OCI-LY7 (cell line): ENCODE measurements at regions not wholly inside any gene's neighbourhood (a gene's known extent, or its start where the extent isn't known, plus 50 kb on each side); places are given as distances from the start of the nearest gene placed in this dataset.

Experiments used
- BruUV-seq: library from RNA; stranded (reverse); fragments of 400-500 nt; replicated peaks from 2 replicates; lab custom pipeline; 2021; lab: Mats Ljungman, UMichigan
- CTCF ChIA-PET: fragments of 300-600 bp; sonication (Branson Sonifier 250); formaldehyde crosslinking; loops from one replicate; lab custom pipeline; 2022; ENCODE audit warnings: antibody characterized with exemption; ENCODE audit not compliant: unreplicated experiment; lab: Charles Lee
- POLR2A ChIA-PET: fragments of 300-600 bp; sonication (Branson Sonifier 250); formaldehyde crosslinking; loops from one replicate; lab custom pipeline; 2022; ENCODE audit warnings: antibody characterized with exemption; lab: Charles Lee
- DNase-seq: peaks from one replicate; pipeline ENCODE4 v3.0.0-alpha.2; 2015; ENCODE audit warnings: low spot score
- H2AFZ ChIP-seq: fragments of 200-600 bp; sonication (generic), shearing (Covaris generic); 2 replicates; pipeline ENCODE4 v1.6.1; 2014; ENCODE audit warnings: mild to moderate bottlenecking, antibody characterized with exemption, low read length, moderate library complexity
- H3K27ac ChIP-seq: fragments of 200-600 bp; sonication (generic); 2 replicates; pipeline ENCODE4 v1.5.1; 2014; ENCODE audit warnings: mixed run types, low read depth, mild to moderate bottlenecking, moderate library complexity, low read length, inconsistent platforms; ENCODE audit not compliant: poor library complexity, severe bottlenecking
- H3K36me3 ChIP-seq: fragments of 200-600 bp; sonication (generic); 2 replicates; pipeline ENCODE4 v1.6.1; 2014; ENCODE audit warnings: mild to moderate bottlenecking, antibody characterized with exemption, low read length, moderate library complexity, mixed read lengths; ENCODE audit not compliant: insufficient read depth
- H3K4me1 ChIP-seq: fragments of 200-600 bp; sonication (generic); 2 replicates; pipeline ENCODE4 v1.5.1; 2014; ENCODE audit warnings: mild to moderate bottlenecking, low read length; ENCODE audit not compliant: insufficient read depth, poor library complexity, severe bottlenecking
- H3K4me2 ChIP-seq: fragments of 200-600 bp; sonication (generic); 2 replicates; pipeline ENCODE4 v1.6.1; 2014; ENCODE audit warnings: mild to moderate bottlenecking, low read length
- H3K4me3 ChIP-seq: fragments of 200-600 bp; sonication (generic); 2 replicates; pipeline ENCODE4 v1.5.1; 2014; ENCODE audit warnings: mild to moderate bottlenecking, low read depth, low read length; ENCODE audit not compliant: poor library complexity, severe bottlenecking
- H3K79me2 ChIP-seq: fragments of 200-600 bp; sonication (generic); 2 replicates; pipeline ENCODE4 v1.6.1; 2016; ENCODE audit warnings: low read depth, mild to moderate bottlenecking, low read length, moderate library complexity, mixed read lengths; ENCODE audit not compliant: insufficient read depth
- H3K9me2 ChIP-seq: fragments of 200-600 bp; sonication (generic); 2 replicates; pipeline ENCODE4 v1.6.1; 2016; ENCODE audit warnings: mild to moderate bottlenecking, low read length, mixed read lengths; ENCODE audit not compliant: insufficient read depth
- H3K9me3 ChIP-seq: fragments of 200-600 bp; sonication (generic); 2 replicates; pipeline ENCODE4 v1.6.1; 2014; ENCODE audit warnings: mild to moderate bottlenecking, mixed run types, low read length, mixed read lengths
- H4K20me1 ChIP-seq: fragments of 200-600 bp; sonication (generic); 2 replicates; pipeline ENCODE4 v1.6.1; 2014; ENCODE audit warnings: mild to moderate bottlenecking, antibody characterized with exemption, low read length, moderate library complexity, mixed read lengths; ENCODE audit not compliant: insufficient read depth
- EZH2phosphoT487 ChIP-seq: fragments of 200-600 bp; sonication (generic); IDR thresholded peaks from 2 replicates; pipeline ENCODE4 v1.6.1; 2018; ENCODE audit warnings: low read depth, borderline replicate concordance, mild to moderate bottlenecking, mixed run types, antibody characterized with exemption, low read length, moderate library complexity, mixed read lengths
- intact Hi-C: fragments of 100-400 bp; cut with micrococcal nuclease; formaldehyde crosslinking; loops from one replicate; pipeline ENCODE4 v1.10.0; 2022; ENCODE audit not compliant: unreplicated experiment
- TF ChIP-seq, protein P1 (sequence below): fragments of 200-600 bp; sonication (generic); conservative IDR thresholded peaks from 2 replicates; pipeline ENCODE4 v1.5.1; 2014; ENCODE audit warnings: mild to moderate bottlenecking, antibody characterized with exemption, low read length, moderate library complexity, mixed read lengths

DNA sequence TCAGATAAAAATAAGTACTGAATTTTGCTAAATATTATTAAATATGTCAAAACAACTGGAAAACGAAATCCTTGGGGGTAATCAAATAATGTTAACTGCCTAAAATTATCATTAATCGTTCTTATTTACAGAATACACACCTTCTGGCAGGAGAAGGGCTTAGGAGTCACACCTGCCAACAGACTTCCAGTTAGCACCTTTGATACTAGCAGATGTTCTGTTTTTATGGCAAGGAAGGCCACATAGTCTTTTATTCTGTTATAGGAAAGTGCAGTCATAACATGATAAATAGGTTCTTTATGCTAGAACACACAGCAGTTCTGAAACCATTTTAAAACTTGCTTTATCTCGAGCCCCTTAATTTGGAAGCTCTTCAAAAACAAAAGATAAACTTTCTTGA lies 464.1 kb downstream of the UTRN start:
- Histone ChIP-seq H3K9me2 (no peaks in the 10 kb centered on the region), H3K79me2 (no peaks in the 10 kb centered on the region), H3K9me3 (no peaks in the 10 kb centered on the region), H3K27ac (no peak overlapping the region), H2AFZ (no peak overlapping the region), H3K4me3 (no peak overlapping the region), H3K4me2 (no peak overlapping the region), H3K4me1 (peaks cover 9% of the 10 kb centered on the region), H3K36me3 (no peaks in the 10 kb centered on the region), H4K20me1 (no peaks in the 10 kb centered on the region)
- intact Hi-C loops: no loop called here
- DNase-seq: no peak
- TF ChIP-seq, protein P1, sequence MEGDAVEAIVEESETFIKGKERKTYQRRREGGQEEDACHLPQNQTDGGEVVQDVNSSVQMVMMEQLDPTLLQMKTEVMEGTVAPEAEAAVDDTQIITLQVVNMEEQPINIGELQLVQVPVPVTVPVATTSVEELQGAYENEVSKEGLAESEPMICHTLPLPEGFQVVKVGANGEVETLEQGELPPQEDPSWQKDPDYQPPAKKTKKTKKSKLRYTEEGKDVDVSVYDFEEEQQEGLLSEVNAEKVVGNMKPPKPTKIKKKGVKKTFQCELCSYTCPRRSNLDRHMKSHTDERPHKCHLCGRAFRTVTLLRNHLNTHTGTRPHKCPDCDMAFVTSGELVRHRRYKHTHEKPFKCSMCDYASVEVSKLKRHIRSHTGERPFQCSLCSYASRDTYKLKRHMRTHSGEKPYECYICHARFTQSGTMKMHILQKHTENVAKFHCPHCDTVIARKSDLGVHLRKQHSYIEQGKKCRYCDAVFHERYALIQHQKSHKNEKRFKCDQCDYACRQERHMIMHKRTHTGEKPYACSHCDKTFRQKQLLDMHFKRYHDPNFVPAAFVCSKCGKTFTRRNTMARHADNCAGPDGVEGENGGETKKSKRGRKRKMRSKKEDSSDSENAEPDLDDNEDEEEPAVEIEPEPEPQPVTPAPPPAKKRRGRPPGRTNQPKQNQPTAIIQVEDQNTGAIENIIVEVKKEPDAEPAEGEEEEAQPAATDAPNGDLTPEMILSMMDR: no peak
- TF ChIP-seq EZH2phosphoT487: no peak
- ChIA-PET CTCF (no interaction called here), POLR2A (interaction anchor here (1.2 kb wide), 2 partner anchors 12 to 39 kb away, joined by 3 to 7 read pairs; no protein-coding TSS in a partner anchor)
- no TSS peak for BruUV-seq

DNA sequence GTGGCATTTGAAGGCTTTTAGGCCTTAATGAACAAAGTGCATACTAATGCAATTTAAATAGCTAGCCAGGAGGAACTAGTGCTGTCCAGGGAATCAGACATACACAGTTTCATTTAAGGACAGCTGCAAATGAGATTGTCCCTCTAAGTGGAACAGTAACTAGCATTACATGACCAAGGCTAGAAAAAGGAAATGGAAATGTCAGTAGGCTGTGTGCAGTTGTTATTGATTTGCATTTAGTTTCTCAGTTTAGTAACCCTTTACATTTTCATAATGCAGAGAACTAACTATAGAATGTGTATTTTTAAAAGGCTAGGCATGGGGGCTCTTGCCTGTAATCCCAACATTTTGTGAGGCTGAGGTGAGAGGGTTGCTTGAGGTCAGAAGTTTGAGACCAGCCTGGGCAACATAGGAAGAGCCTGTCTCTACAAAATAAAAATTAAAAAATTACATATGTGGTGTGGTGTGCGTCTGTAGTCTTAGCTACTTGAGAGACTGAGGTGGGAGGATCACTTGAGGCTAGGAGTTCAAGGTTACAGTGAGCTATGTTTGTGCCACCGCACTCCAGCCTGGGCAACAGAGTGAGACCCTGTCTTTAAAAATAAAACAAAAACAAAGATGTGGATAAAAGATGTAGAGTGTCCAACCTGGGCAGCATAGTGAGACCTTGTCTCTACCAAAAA lies 468.0 kb downstream of the UTRN start:
- no peak for TF ChIP-seq EZH2phosphoT487
- TF ChIP-seq, protein P1: no peak
- H3K4me2 ChIP-seq: no peak overlapping the region
- BruUV-seq: no TSS peak
- H3K27ac ChIP-seq: no peak overlapping the region
- intact Hi-C loops: no loop called here
- no peak overlapping the region for H3K4me3 ChIP-seq
- H4K20me1 ChIP-seq: no peaks in the 10 kb centered on the region
- no peaks in the 10 kb centered on the region for H3K9me3 ChIP-seq
- no peaks in the 10 kb centered on the region for H3K9me2 ChIP-seq
- POLR2A ChIA-PET: interaction anchor here (0.7 to 1.2 kb wide), 2 partner anchors 10 to 58 kb away, joined by 3 read pairs; no protein-coding TSS in a partner anchor
- CTCF ChIA-PET: no interaction called here
- no peak overlapping the region for H2AFZ ChIP-seq
- no peaks in the 10 kb centered on the region for H3K36me3 ChIP-seq
- no peaks in the 10 kb centered on the region for H3K79me2 ChIP-seq
- peaks cover 9% of the 10 kb centered on the region for H3K4me1 ChIP-seq
- DNase-seq: peak; percentile 2

DNA sequence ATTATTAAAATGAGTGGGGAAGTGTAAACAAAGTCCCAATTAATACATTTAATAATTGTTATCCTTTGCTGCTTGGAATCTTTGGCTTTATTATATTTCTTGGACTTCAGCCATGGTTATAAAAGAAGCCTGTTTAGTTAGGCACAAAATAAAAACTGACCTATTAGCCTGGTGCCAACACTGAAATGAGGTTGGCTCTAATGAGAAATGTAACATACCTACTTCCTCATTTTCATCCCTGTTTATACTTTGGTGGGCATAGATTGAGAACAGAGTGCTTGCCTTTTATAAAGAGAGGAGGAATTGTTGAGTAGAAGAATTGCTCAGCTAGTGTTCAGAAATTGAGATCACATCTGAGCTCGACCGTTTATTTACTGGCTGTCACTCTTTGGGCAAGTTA lies 471.3 kb downstream of the UTRN start:
- Histone ChIP-seq H3K9me3 (no peaks in the 10 kb centered on the region), H3K4me2 (no peak overlapping the region), H3K4me1 (peaks cover 9% of the 10 kb centered on the region), H3K36me3 (no peaks in the 10 kb centered on the region), H4K20me1 (no peaks in the 10 kb centered on the region), H3K27ac (no peak overlapping the region), H2AFZ (no peak overlapping the region), H3K79me2 (no peaks in the 10 kb centered on the region), H3K4me3 (no peak overlapping the region), H3K9me2 (no peaks in the 10 kb centered on the region)
- intact Hi-C loops: no loop called here
- BruUV-seq: no TSS peak
- TF ChIP-seq EZH2phosphoT487: no peak
- TF ChIP-seq, protein P1: no peak
- DNase-seq: no peak
- CTCF ChIA-PET: no interaction called here
- POLR2A ChIA-PET: no interaction called here
